ENCODE measurements at regions not wholly inside any gene's neighbourhood (a gene's known extent, or its start where the extent isn't known, plus 50 kb on each side); places are given as distances from the start of the nearest gene placed in this dataset.

DNA sequence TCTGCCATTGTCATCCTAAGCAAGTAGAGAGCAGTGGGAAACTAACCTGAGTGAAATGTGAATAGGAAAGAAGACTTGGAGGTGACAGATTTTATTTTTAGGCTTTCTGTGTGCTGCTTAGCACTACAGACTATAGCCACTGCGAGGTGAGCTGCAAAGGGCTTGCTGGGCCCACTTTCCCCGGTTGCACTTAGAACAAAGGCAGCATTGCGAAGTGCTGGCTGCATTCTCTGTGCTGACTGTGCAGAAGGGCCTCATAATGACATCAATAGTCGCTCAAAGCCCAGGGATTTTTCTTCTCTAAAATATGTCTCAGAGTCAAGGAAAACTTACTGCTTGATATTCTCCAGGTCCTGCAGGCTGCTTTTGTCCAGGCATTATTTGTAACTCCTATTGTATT lies 592.1 kb downstream of the TDRD15 start:
- Histone ChIP-seq H3K36me3 (replicated peaks; ENCODE audit: low read depth, low read length) (no peaks in the 10 kb centered on the region), H3K27me3 (ENCODE audit: low read depth, low read length) (no peaks in the 10 kb centered on the region), H3K4me2 (ENCODE audit: low read length) (no peak overlapping the region), H3K27ac (ENCODE audit: low read length) (no peak overlapping the region), H4K20me1 (ENCODE audit: insufficient read depth, low read length) (no peaks in the 10 kb centered on the region), H3K4me3 (ENCODE audit: low read length) (no peak overlapping the region), H3K4me1 (ENCODE audit: low read length) (no peaks in the 10 kb centered on the region), H3K9ac (ENCODE audit: low read length) (no peak overlapping the region), H3K9me3 (ENCODE audit: insufficient read depth, low read length) (no peaks in the 10 kb centered on the region), H3K79me2 (ENCODE audit: low read length) (no peaks in the 10 kb centered on the region), H2AFZ (ENCODE audit: low read depth, low read length) (no peak overlapping the region)
- no peak for TF ChIP-seq EZH2phosphoT487 (IDR thresholded peaks at IDR 0.05; ENCODE audit: low read depth)
- TF ChIP-seq, protein P1, sequence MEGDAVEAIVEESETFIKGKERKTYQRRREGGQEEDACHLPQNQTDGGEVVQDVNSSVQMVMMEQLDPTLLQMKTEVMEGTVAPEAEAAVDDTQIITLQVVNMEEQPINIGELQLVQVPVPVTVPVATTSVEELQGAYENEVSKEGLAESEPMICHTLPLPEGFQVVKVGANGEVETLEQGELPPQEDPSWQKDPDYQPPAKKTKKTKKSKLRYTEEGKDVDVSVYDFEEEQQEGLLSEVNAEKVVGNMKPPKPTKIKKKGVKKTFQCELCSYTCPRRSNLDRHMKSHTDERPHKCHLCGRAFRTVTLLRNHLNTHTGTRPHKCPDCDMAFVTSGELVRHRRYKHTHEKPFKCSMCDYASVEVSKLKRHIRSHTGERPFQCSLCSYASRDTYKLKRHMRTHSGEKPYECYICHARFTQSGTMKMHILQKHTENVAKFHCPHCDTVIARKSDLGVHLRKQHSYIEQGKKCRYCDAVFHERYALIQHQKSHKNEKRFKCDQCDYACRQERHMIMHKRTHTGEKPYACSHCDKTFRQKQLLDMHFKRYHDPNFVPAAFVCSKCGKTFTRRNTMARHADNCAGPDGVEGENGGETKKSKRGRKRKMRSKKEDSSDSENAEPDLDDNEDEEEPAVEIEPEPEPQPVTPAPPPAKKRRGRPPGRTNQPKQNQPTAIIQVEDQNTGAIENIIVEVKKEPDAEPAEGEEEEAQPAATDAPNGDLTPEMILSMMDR (IDR thresholded peaks at IDR 0.05; ENCODE audit: low read depth, low read length), result no peak

GRCh38 chr2:21727101-21727500 lies 603.3 kb downstream of the TDRD15 start:
- Histone ChIP-seq H3K4me2 (ENCODE audit: low read length) (no peak overlapping the region), H3K36me3 (replicated peaks; ENCODE audit: low read depth, low read length) (no peaks in the 10 kb centered on the region), H3K4me1 (ENCODE audit: low read length) (no peaks in the 10 kb centered on the region), H3K9ac (ENCODE audit: low read length) (no peak overlapping the region), H3K79me2 (ENCODE audit: low read length) (no peaks in the 10 kb centered on the region), H2AFZ (ENCODE audit: low read depth, low read length) (no peak overlapping the region), H3K9me3 (ENCODE audit: insufficient read depth, low read length) (no peaks in the 10 kb centered on the region), H3K4me3 (ENCODE audit: low read length) (no peak overlapping the region), H3K27ac (ENCODE audit: low read length) (no peak overlapping the region), H3K27me3 (ENCODE audit: low read depth, low read length) (no peaks in the 10 kb centered on the region), H4K20me1 (ENCODE audit: insufficient read depth, low read length) (no peaks in the 10 kb centered on the region)
- no peak for TF ChIP-seq EZH2phosphoT487 (IDR thresholded peaks at IDR 0.05; ENCODE audit: low read depth)
- TF ChIP-seq, protein P1 (IDR thresholded peaks at IDR 0.05; ENCODE audit: low read depth, low read length), result no peak

DNA sequence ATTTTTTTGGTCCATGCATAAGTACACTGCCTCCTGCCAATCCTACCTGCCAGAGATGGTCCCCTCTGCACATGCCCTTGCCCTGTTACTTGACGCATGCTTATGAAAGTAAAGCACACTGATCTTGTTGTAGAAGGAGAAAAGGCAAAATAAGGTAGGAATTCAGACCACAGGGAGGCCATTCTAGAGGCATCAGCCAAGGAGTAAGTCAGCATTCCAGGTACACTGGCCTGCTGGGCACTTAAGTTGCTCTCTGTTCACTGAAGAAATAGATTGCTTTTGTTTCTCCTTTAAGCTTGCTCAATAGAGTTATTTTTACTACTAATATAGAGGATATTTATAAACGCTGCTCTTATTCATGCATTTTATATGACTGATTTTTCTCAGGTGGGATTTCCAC lies 604.4 kb downstream of the TDRD15 start:
- no peaks in the 10 kb centered on the region for H3K27me3 ChIP-seq (ENCODE audit: low read depth, low read length)
- H3K9ac ChIP-seq (ENCODE audit: low read length), result no peak overlapping the region
- no peak overlapping the region for H2AFZ ChIP-seq (ENCODE audit: low read depth, low read length)
- H3K4me2 ChIP-seq (ENCODE audit: low read length), result no peak overlapping the region
- TF ChIP-seq, protein P1 (IDR thresholded peaks at IDR 0.05; ENCODE audit: low read depth, low read length), result no peak
- TF ChIP-seq EZH2phosphoT487 (IDR thresholded peaks at IDR 0.05; ENCODE audit: low read depth), result no peak
- no peaks in the 10 kb centered on the region for H4K20me1 ChIP-seq (ENCODE audit: insufficient read depth, low read length)
- H3K4me3 ChIP-seq (ENCODE audit: low read length), result no peak overlapping the region
- H3K79me2 ChIP-seq (ENCODE audit: low read length), result no peaks in the 10 kb centered on the region
- no peaks in the 10 kb centered on the region for H3K4me1 ChIP-seq (ENCODE audit: low read length)
- H3K27ac ChIP-seq (ENCODE audit: low read length), result no peak overlapping the region
- no peaks in the 10 kb centered on the region for H3K9me3 ChIP-seq (ENCODE audit: insufficient read depth, low read length)
- H3K36me3 ChIP-seq (replicated peaks; ENCODE audit: low read depth, low read length), result no peaks in the 10 kb centered on the region

DNA sequence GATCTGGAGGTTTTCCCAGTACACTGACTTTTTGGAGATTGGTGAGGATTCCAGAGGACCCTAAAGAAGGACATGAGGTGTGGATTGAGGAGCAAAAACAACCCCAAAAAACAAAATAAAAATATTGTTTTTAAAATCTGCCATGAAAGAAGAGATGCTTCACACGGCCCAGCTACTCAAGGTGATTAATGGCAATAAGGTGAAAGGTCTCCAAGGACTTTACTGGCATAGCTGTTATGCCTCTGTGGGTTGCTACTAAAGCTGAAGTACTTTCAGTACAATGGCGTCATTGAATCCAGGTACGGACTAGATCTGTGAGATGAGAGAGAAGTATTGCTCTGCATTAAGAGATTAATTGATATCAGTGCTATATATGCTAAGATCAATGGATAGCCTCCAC lies 606.4 kb downstream of the TDRD15 start:
- Histone ChIP-seq H3K4me3 (ENCODE audit: low read length) (no peak overlapping the region), H3K27ac (ENCODE audit: low read length) (no peak overlapping the region), H3K79me2 (ENCODE audit: low read length) (no peaks in the 10 kb centered on the region), H3K4me2 (ENCODE audit: low read length) (no peak overlapping the region), H3K4me1 (ENCODE audit: low read length) (no peaks in the 10 kb centered on the region), H3K9ac (ENCODE audit: low read length) (no peak overlapping the region), H2AFZ (ENCODE audit: low read depth, low read length) (no peak overlapping the region), H3K36me3 (replicated peaks; ENCODE audit: low read depth, low read length) (no peaks in the 10 kb centered on the region), H3K9me3 (ENCODE audit: insufficient read depth, low read length) (no peaks in the 10 kb centered on the region), H4K20me1 (ENCODE audit: insufficient read depth, low read length) (no peaks in the 10 kb centered on the region), H3K27me3 (ENCODE audit: low read depth, low read length) (no peaks in the 10 kb centered on the region)
- TF ChIP-seq, protein P1 (IDR thresholded peaks at IDR 0.05; ENCODE audit: low read depth, low read length), result no peak
- TF ChIP-seq EZH2phosphoT487 (IDR thresholded peaks at IDR 0.05; ENCODE audit: low read depth), result no peak
